ENCODE measurements at regions not wholly inside any gene's neighbourhood (a gene's known extent, or its start where the extent isn't known, plus 50 kb on each side); places are given as distances from the start of the nearest gene placed in this dataset.

DNA sequence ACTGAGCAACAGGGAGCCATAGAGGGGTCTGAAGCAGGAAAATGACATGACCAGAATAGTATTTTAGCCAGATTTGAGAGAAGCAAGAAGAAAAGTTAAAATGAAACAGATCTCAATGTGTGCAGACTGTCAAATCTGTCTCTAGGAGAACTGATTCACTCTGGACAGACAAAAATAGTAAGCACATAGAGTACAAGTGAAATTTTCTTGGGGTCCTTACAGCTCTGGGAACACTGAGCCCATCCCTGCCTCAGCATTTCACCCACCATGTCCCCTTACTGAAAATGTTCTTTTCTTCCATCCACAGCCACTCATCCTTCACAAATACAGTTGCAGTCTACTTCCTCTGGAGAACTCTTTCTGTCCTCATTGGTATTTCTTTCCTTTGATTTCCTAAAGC lies 359.2 kb downstream of the MTX2 start:
- Histone ChIP-seq H3K9me3 (ENCODE audit: low read depth, low read length, poor library complexity, severe bottlenecking) (no peaks in the 10 kb centered on the region), H3K36me3 (ENCODE audit: insufficient read depth, low read length, poor library complexity, severe bottlenecking) (no peaks in the 10 kb centered on the region), H3K27me3 (replicated peaks; ENCODE audit: insufficient read depth, low read depth, low read length, poor library complexity) (no peaks in the 10 kb centered on the region), H3K27ac (ENCODE audit: low read depth, low read length, poor library complexity, severe bottlenecking) (no peak overlapping the region), H3K4me1 (ENCODE audit: insufficient read depth, low read length, poor library complexity, severe bottlenecking) (no peaks in the 10 kb centered on the region), H3K4me3 (ENCODE audit: low read depth, low read length, poor library complexity, severe bottlenecking) (no peak overlapping the region)
- no peak for DNase-seq (ENCODE audit: low spot score)
- no TSS peak for BruUV-seq (replicated peaks)
- CTCF ChIA-PET = no interaction called here
- TF ChIP-seq, protein P1, sequence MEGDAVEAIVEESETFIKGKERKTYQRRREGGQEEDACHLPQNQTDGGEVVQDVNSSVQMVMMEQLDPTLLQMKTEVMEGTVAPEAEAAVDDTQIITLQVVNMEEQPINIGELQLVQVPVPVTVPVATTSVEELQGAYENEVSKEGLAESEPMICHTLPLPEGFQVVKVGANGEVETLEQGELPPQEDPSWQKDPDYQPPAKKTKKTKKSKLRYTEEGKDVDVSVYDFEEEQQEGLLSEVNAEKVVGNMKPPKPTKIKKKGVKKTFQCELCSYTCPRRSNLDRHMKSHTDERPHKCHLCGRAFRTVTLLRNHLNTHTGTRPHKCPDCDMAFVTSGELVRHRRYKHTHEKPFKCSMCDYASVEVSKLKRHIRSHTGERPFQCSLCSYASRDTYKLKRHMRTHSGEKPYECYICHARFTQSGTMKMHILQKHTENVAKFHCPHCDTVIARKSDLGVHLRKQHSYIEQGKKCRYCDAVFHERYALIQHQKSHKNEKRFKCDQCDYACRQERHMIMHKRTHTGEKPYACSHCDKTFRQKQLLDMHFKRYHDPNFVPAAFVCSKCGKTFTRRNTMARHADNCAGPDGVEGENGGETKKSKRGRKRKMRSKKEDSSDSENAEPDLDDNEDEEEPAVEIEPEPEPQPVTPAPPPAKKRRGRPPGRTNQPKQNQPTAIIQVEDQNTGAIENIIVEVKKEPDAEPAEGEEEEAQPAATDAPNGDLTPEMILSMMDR (conservative IDR thresholded peaks at IDR 0.05; ENCODE audit: low read depth, low read length) = no peak
- intact Hi-C loops (cut with micrococcal nuclease; ENCODE audit: unreplicated experiment) = no loop called here
- POLR2A ChIA-PET (ENCODE audit: low non-redundant PET) = interaction anchor here (0.7 kb wide), 1 partner anchor 426 kb away, joined by 6 read pairs; no protein-coding TSS in a partner anchor

DNA sequence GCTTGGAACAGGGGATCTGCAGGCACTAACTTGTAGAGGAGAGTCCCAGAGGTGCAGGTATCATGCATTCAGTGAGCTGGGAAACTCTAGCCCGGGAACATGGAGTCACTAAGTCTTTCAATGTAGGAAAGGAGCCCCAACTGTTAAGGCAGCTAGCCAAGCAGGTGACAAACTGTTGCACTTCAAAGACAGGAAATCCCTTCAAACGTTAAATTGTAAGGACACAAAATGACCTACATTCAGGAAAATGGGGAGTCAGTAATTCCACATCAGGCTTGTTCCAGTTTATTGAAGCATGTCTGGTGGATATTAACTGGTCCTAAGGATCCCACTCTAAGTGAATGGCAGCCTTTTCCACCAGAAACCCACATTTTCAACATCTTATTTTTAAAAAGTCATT lies 364.5 kb downstream of the MTX2 start:
- Histone ChIP-seq H3K9me3 (ENCODE audit: low read depth, low read length, poor library complexity, severe bottlenecking) (no peaks in the 10 kb centered on the region), H3K4me3 (ENCODE audit: low read depth, low read length, poor library complexity, severe bottlenecking) (no peak overlapping the region), H3K4me1 (ENCODE audit: insufficient read depth, low read length, poor library complexity, severe bottlenecking) (peaks cover 25% of the 10 kb centered on the region), H3K36me3 (ENCODE audit: insufficient read depth, low read length, poor library complexity, severe bottlenecking) (no peaks in the 10 kb centered on the region), H3K27ac (ENCODE audit: low read depth, low read length, poor library complexity, severe bottlenecking) (no peak overlapping the region), H3K27me3 (replicated peaks; ENCODE audit: insufficient read depth, low read depth, low read length, poor library complexity) (no peaks in the 10 kb centered on the region)
- BruUV-seq (replicated peaks) = no TSS peak
- intact Hi-C loops (cut with micrococcal nuclease; ENCODE audit: unreplicated experiment) = no loop called here
- TF ChIP-seq, protein P1 (conservative IDR thresholded peaks at IDR 0.05; ENCODE audit: low read depth, low read length) = no peak
- TF ChIP-seq EZH2 (IDR thresholded peaks at IDR 0.05; ENCODE audit: borderline replicate concordance, low read depth, low read length, poor library complexity, severe bottlenecking) = no peak
- ChIA-PET POLR2A (ENCODE audit: low non-redundant PET) (no interaction called here), CTCF (no interaction called here)
- DNase-seq (ENCODE audit: low spot score) = no peak

DNA sequence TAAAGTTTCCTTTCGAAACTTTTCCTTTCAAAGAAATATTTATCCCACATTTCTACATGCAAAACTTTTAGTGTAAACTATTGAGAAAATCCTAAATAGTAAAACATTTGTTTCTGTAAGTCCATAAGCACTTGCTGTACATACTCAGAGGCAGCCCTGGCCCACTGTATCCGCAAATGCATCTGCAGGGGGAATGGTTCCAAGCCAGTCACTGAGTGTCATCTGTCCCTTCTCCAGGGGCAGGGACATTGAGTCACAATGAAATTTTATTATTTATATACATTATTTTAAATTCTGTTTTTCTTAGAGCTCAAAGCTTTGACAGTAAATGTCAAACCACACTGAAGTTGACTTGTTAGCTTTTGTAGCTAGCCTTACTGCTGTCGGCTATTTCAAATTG lies 367.2 kb downstream of the MTX2 start:
- intact Hi-C loops (cut with micrococcal nuclease; ENCODE audit: unreplicated experiment) = loop anchor here (5.0 kb wide), 3 partner anchors 84 to 511 kb away; no protein-coding TSS in a partner anchor
- peak; percentile 42 for DNase-seq (ENCODE audit: low spot score)
- no TSS peak for BruUV-seq (replicated peaks)

More for the DNA sequence above, 367.2 kb downstream of the MTX2 start:
- ChIA-PET POLR2A (ENCODE audit: low non-redundant PET) (interaction anchor here (0.6 kb wide), 1 partner anchor 427 kb away, joined by 4 read pairs; no protein-coding TSS in a partner anchor), CTCF (interaction anchor here (1.3 to 2.9 kb wide), 2 partner anchors 13 to 181 kb away, joined by 3 to 11 read pairs; no protein-coding TSS in a partner anchor)
- TF ChIP-seq, protein P1 (conservative IDR thresholded peaks at IDR 0.05; ENCODE audit: low read depth, low read length) = no peak
- no peak for TF ChIP-seq EZH2 (IDR thresholded peaks at IDR 0.05; ENCODE audit: borderline replicate concordance, low read depth, low read length, poor library complexity, severe bottlenecking)
- Histone ChIP-seq H3K9me3 (ENCODE audit: low read depth, low read length, poor library complexity, severe bottlenecking) (no peaks in the 10 kb centered on the region), H3K27me3 (replicated peaks; ENCODE audit: insufficient read depth, low read depth, low read length, poor library complexity) (no peaks in the 10 kb centered on the region), H3K27ac (ENCODE audit: low read depth, low read length, poor library complexity, severe bottlenecking) (peak overlapping the region; percentile 21), H3K4me1 (ENCODE audit: insufficient read depth, low read length, poor library complexity, severe bottlenecking) (peaks cover 30% of the 10 kb centered on the region), H3K4me3 (ENCODE audit: low read depth, low read length, poor library complexity, severe bottlenecking) (peak overlapping the region; percentile 76), H3K36me3 (ENCODE audit: insufficient read depth, low read length, poor library complexity, severe bottlenecking) (no peaks in the 10 kb centered on the region)
